Kidney (tissue), 13 donors: ENCODE measurements at regions not wholly inside any gene's neighbourhood (a gene's known extent, or its start where the extent isn't known, plus 50 kb on each side); places are given as distances from the start of the nearest gene placed in this dataset.

Experiments
- DNase-seq, 5 donors: peaks; one replicate each; pipeline ENCODE4 v3.0.0-alpha.2; 2013 to 2020
- FAIRE-seq: peaks from 2 replicates; lab custom pipeline; 2012; peaks lifted over from hg19 to GRCh38; lab: Jason Lieb, UNC
- H3K27ac ChIP-seq, 2 donors: one replicate each; pipeline ENCODE4 v1.7.0; 2013; ENCODE audit warnings: low read depth in 2 of 2, low read length in 2 of 2, inconsistent platforms in 1 of 2
- H3K27me3 ChIP-seq: one replicate; pipeline ENCODE4 v1.7.1; 2013; ENCODE audit warnings: low read length, inconsistent platforms; ENCODE audit not compliant: control insufficient read depth, insufficient read depth
- H3K36me3 ChIP-seq, 3 donors: one replicate each; pipeline versions ENCODE4 v1.7.0 to v1.7.1; 2013; ENCODE audit warnings: low read length in 3 of 3, control low read depth in 1 of 3, inconsistent platforms in 1 of 3; ENCODE audit not compliant: insufficient read depth in 3 of 3, control insufficient read depth in 2 of 3
- H3K4me1 ChIP-seq, 3 donors: one replicate each; pipeline versions ENCODE4 v1.7.0 to v1.7.1; 2013; ENCODE audit warnings: low read length in 3 of 3, inconsistent platforms in 1 of 3, low read depth in 1 of 3; ENCODE audit not compliant: control insufficient read depth in 2 of 3, insufficient read depth in 2 of 3
- H3K4me3 ChIP-seq, 3 donors: one replicate each; pipeline versions ENCODE4 v1.7.0 to v1.8.1; 2013; ENCODE audit warnings: low read length in 3 of 3, control low read depth in 1 of 3, inconsistent platforms in 1 of 3
- H3K9ac ChIP-seq, 3 donors: one replicate each; pipeline versions ENCODE4 v1.7.0 to v1.7.1; 2013; ENCODE audit warnings: low read length in 3 of 3, control low read depth in 1 of 3, inconsistent platforms in 1 of 3
- H3K9me3 ChIP-seq, 3 donors: one replicate each; pipeline versions ENCODE4 v1.7.0 to v1.7.1; 2013; ENCODE audit warnings: low read length in 3 of 3, control low read depth in 1 of 3, inconsistent platforms in 1 of 3; ENCODE audit not compliant: control insufficient read depth in 2 of 3, insufficient read depth in 1 of 3
- CTCF ChIP-seq: IDR thresholded peaks from 3 replicates; pipeline ENCODE4 v1.5.1; 2012; ENCODE audit warnings: mild to moderate bottlenecking, moderate library complexity, borderline replicate concordance; ENCODE audit not compliant: insufficient read depth; ENCODE audit errors: extremely low read depth
- intact Hi-C: fragments of 100-400 bp; cut with DNase I; formaldehyde crosslinking; loops from one replicate; pipeline ENCODE4 v1.11.1; 2022
- donor health status: control.
- donor health status: control.
- donor health status: control.
- donor health status: control.
- donor health status: control.
- donor health status: DM: yes; HTN: yes; CAD: no.
- donor health status: Normal renal cell carcinoma (clear cell type).

DNA sequence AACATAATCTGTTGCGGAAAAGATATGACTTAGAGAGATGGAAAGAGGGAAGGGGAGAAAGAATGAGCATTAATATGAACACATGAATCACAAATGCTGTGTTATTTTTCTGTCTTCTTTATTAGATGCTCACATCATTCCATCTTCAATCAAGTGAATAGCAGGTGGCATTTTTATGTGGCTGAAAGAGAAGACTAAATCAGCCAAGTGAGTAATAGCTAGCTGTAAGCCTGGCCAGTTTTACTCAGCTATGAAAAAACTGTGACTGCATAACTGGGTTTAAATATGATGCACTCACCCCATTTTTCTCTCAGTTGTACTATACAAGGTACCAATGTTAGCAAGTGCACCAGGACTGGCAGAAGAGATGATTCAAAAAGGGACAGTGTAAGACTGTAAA lies 571.1 kb downstream of the JRKL start:
- FAIRE-seq: no peak
- TF ChIP-seq CTCF: no peak
- no peak overlapping the region for H3K4me3 ChIP-seq

GRCh38 chr11:96961931-96962330 lies 572.1 kb downstream of the JRKL start:
- Histone ChIP-seq H3K27me3 (no peaks in the 10 kb centered on the region), H3K36me3 (no peaks in the 10 kb centered on the region), H3K4me1 (no peaks in the 10 kb centered on the region), H3K4me3 (no peak overlapping the region), H3K9ac (no peak overlapping the region), H3K27ac (no peak overlapping the region), H3K9me3 (no peaks in the 10 kb centered on the region)
- intact Hi-C loops: no loop called here
- FAIRE-seq: no peak
- TF ChIP-seq CTCF: no peak
- DNase-seq: no peak

More for the DNA sequence above, 571.1 kb downstream of the JRKL start:
- peak in 2 of 5 donors; percentile 39 to 57 for DNase-seq
- intact Hi-C loops: no loop called here
- Histone ChIP-seq H3K4me1 (no peaks in the 10 kb centered on the region), H3K27ac (no peak overlapping the region), H3K36me3 (no peaks in the 10 kb centered on the region), H3K9me3 (no peaks in the 10 kb centered on the region), H3K27me3 (no peaks in the 10 kb centered on the region), H3K9ac (no peak overlapping the region)

- FAIRE-seq (no peak), DNase-seq (no peak)
- no peaks in the 10 kb centered on the region for H3K27me3 ChIP-seq
- H3K27ac ChIP-seq: no peak overlapping the region
- intact Hi-C loops: no loop called here
- TF ChIP-seq CTCF: no peak
- no peak overlapping the region for H3K9ac ChIP-seq
- no peaks in the 10 kb centered on the region for H3K36me3 ChIP-seq
- no peak overlapping the region for H3K4me3 ChIP-seq
- H3K9me3 ChIP-seq: no peaks in the 10 kb centered on the region
- H3K4me1 ChIP-seq: no peaks in the 10 kb centered on the region
Observed at GRCh38 chr11:96963375-96963774, 573.6 kb downstream of the JRKL start.

DNA sequence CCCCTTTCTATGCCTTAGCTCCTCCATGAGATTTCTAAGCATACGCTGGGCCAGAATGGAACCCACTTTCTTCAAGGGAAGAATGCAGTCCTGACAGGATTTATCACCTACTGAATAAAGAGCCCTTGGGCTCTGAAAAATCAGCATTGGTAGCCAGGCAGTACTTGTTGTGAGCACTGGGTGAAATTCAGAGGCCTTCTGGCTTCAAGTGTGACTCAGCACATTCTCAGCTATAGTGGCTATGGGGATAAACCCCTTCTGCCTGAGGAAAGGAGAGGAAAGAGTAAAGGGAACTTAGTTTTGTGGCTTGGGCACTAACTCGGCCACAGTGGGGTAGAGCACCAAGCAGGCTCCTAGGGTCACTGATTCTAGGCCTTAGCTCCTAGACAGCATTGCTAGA lies 574.8 kb downstream of the JRKL start:
- no peaks in the 10 kb centered on the region for H3K9me3 ChIP-seq
- intact Hi-C loops: no loop called here
- TF ChIP-seq CTCF: no peak
- FAIRE-seq (no peak), DNase-seq (no peak)
- H3K4me1 ChIP-seq: no peaks in the 10 kb centered on the region
- H3K9ac ChIP-seq: no peak overlapping the region
- H3K27me3 ChIP-seq: no peaks in the 10 kb centered on the region
- H3K27ac ChIP-seq: no peak overlapping the region
- no peak overlapping the region for H3K4me3 ChIP-seq
- no peaks in the 10 kb centered on the region for H3K36me3 ChIP-seq
